Upper lobe of right lung (tissue), 1 donor: ENCODE measurements at regions not wholly inside any gene's neighbourhood (a gene's known extent, or its start where the extent isn't known, plus 50 kb on each side); places are given as distances from the start of the nearest gene placed in this dataset.

Source experiments
- ATAC-seq: fragments of 200-7000 bp; cut with Tn5 transposase; one replicate; pipeline ENCODE4 v1.9.1; 2020; ENCODE audit warnings: mild to moderate bottlenecking, moderate library complexity
- DNase-seq: peaks from one replicate; pipeline ENCODE4 v3.0.0-alpha.2; 2020
- H3K27ac ChIP-seq: fragments of 200-600 bp; one replicate; pipeline ENCODE4 v1.8.0; 2022
- H3K27me3 ChIP-seq: fragments of 200-600 bp; one replicate; pipeline ENCODE4 v1.8.0; 2022; ENCODE audit warnings: mild to moderate bottlenecking
- H3K36me3 ChIP-seq: fragments of 200-600 bp; one replicate; pipeline ENCODE4 v1.8.0; 2022
- H3K4me1 ChIP-seq: fragments of 200-600 bp; one replicate; pipeline ENCODE4 v1.8.0; 2022
- H3K4me3 ChIP-seq: fragments of 200-600 bp; one replicate; pipeline ENCODE4 v1.8.0; 2022; ENCODE audit warnings: mild to moderate bottlenecking
- H3K9me3 ChIP-seq: fragments of 200-600 bp; one replicate; pipeline ENCODE4 v1.8.0; 2022
- CTCF ChIP-seq: fragments of 200-600 bp; IDR thresholded peaks from one replicate; pipeline ENCODE4 v1.8.0; 2022; ENCODE audit warnings: antibody characterized with exemption
- intact Hi-C: fragments of 100-400 bp; cut with DNase I; formaldehyde crosslinking; loops from one replicate; pipeline ENCODE4 v1.11.0; 2022
- donor health status: DM: no; HTN: yes; CAD: no; lungs with severe emphysema.

GRCh38 chr9:21660976-21661375, 141.5 kb upstream of the MTAP start:
- intact Hi-C loops, result no loop called here

DNA sequence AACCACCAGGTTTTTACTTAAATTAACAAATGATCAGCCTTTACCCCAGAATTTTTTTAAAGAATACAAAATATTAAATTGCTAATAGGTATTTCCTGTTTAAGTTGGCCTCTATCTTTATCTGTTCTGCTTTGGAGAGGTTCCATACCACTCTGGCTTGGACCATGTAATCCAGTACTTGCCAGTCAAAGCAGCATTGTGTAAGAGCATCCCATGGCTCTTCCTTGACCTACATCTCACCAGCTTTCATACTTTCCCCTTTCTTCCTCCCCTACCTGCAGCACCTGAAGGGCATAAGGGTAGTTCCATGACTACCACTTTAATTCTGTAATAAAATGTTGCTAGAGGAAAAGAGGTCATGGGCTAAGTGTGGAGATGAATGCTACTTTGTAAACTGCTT, 140.8 kb upstream of the MTAP start:
- intact Hi-C loops, result no loop called here
- no peak for TF ChIP-seq CTCF
- no peaks in the 10 kb centered on the region for H3K4me1 ChIP-seq

More at GRCh38 chr9:21660976-21661375, 141.5 kb upstream of the MTAP start:
- no peak for TF ChIP-seq CTCF
- no peak overlapping the region for H3K27ac ChIP-seq
- no peak for ATAC-seq
- no peaks in the 10 kb centered on the region for H3K9me3 ChIP-seq
- no peak overlapping the region for H3K4me3 ChIP-seq
- no peaks in the 10 kb centered on the region for H3K36me3 ChIP-seq
- H3K27me3 ChIP-seq, result no peaks in the 10 kb centered on the region
- DNase-seq, result no peak
- no peaks in the 10 kb centered on the region for H3K4me1 ChIP-seq

DNA sequence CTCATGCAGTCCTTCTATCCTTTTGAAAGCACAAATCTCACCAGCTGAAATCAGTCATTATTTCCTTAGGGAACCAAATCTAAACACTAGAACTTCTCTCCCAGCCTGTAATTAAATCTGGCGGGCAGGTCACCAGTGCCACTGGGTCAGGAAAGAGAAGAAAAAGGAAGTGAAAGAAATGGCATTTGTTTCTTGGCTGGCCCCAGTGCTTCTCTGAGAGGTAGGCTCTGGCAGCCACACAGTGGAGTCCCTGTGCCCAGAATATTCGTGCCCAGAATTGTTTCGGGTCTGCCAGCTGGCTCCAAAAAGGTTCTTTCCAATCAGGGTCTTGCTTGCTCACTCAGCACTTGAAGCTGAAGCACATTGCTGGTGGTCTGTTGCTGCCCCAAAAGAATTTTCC, 133.9 kb upstream of the MTAP start:
- DNase-seq (no peak), ATAC-seq (no peak)
- H3K27me3 ChIP-seq, result no peaks in the 10 kb centered on the region
- no peaks in the 10 kb centered on the region for H3K36me3 ChIP-seq
- TF ChIP-seq CTCF, result no peak
- H3K27ac ChIP-seq, result no peak overlapping the region
- H3K4me3 ChIP-seq, result no peak overlapping the region
- intact Hi-C loops, result no loop called here
- H3K4me1 ChIP-seq, result no peaks in the 10 kb centered on the region
- no peaks in the 10 kb centered on the region for H3K9me3 ChIP-seq

More for the DNA sequence above, 140.8 kb upstream of the MTAP start:
- H3K27ac ChIP-seq, result no peak overlapping the region
- no peaks in the 10 kb centered on the region for H3K36me3 ChIP-seq
- no peak for ATAC-seq
- H3K9me3 ChIP-seq, result no peaks in the 10 kb centered on the region
- no peaks in the 10 kb centered on the region for H3K27me3 ChIP-seq
- no peak for DNase-seq
- H3K4me3 ChIP-seq, result no peak overlapping the region

DNA sequence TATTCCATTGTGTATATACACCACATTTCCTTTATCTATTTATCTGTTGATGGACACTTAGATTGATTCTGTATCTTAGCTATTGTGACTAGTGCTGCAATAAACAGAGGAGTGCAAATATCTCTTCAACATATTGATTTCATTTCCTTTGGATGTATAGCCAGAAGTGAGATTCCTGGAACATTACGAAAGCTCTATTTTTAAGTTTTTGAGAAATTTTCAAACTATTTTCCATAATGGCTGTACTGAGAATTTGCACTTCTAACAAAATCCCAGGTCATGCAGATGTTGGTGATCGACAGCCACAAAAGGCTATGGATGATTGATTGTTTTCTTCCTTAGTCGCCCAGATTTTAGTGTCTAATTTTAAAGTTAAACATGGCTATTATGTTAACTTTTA, 132.7 kb upstream of the MTAP start:
- intact Hi-C loops, result no loop called here
- H3K27ac ChIP-seq, result no peak overlapping the region
- H3K27me3 ChIP-seq, result no peaks in the 10 kb centered on the region
- no peak overlapping the region for H3K4me3 ChIP-seq
- no peak for ATAC-seq
- DNase-seq, result no peak
- no peaks in the 10 kb centered on the region for H3K4me1 ChIP-seq
- H3K36me3 ChIP-seq, result no peaks in the 10 kb centered on the region
- H3K9me3 ChIP-seq, result no peaks in the 10 kb centered on the region
- TF ChIP-seq CTCF, result no peak

DNA sequence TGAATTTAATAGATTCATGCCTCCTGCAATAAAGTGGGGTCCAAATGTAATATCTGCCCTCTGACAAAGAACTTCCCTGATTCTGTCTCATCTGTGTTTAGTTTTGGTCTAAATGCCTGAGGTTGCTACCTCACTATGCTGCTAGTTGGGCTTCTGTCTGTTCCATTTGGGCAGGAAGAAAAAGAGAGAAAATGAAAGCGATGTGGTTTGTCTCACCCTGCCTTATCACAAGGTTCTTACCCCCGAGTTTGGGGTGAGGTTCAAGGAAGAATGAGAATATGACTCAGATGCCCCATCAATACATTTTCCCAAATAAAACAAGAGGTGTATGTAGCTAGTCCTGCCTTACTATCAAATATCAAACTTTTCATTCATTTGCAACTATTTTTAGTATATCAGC, 132.1 kb upstream of the MTAP start:
- Histone ChIP-seq H3K9me3 (no peaks in the 10 kb centered on the region), H3K27ac (no peak overlapping the region), H3K4me3 (no peak overlapping the region), H3K36me3 (no peaks in the 10 kb centered on the region), H3K4me1 (no peaks in the 10 kb centered on the region), H3K27me3 (no peaks in the 10 kb centered on the region)
- DNase-seq (no peak), ATAC-seq (no peak)
- intact Hi-C loops, result no loop called here
- TF ChIP-seq CTCF, result no peak

- Histone ChIP-seq H3K27ac (no peak overlapping the region), H3K36me3 (no peaks in the 10 kb centered on the region), H3K4me3 (no peak overlapping the region), H3K4me1 (no peaks in the 10 kb centered on the region), H3K27me3 (peaks cover 2% of the 10 kb centered on the region), H3K9me3 (no peaks in the 10 kb centered on the region)
- ATAC-seq (no peak), DNase-seq (no peak)
- intact Hi-C loops, result no loop called here
- TF ChIP-seq CTCF, result no peak
These were observed 130.3 kb upstream of the MTAP start for GRCh38 chr9:21672140-21672539.
